Bronchial epithelial cell (primary cell): ENCODE measurements at regions not wholly inside any gene's neighbourhood (a gene's known extent, or its start where the extent isn't known, plus 50 kb on each side); places are given as distances from the start of the nearest gene placed in this dataset.

Source experiments
- DNase-seq: peaks from one replicate; pipeline ENCODE4 v3.0.0-alpha.2; 2010; ENCODE audit warnings: low read depth
- FAIRE-seq: peaks from 2 replicates; lab custom pipeline; 2011; peaks lifted over from hg19 to GRCh38; lab: Jason Lieb, UNC
- H3K27me3 ChIP-seq: 2 replicates; pipeline ENCODE4 v1.5.1; 2011; ENCODE audit warnings: low read length; ENCODE audit not compliant: control insufficient read depth, insufficient read depth
- H3K36me3 ChIP-seq: 2 replicates; pipeline ENCODE4 v1.5.1; 2011; ENCODE audit warnings: low read length; ENCODE audit not compliant: control insufficient read depth, insufficient read depth
- H3K4me3 ChIP-seq: 2 replicates; pipeline ENCODE4 v1.5.1; 2011; ENCODE audit warnings: mild to moderate bottlenecking, low read depth, low read length, control low read depth
- CTCF ChIP-seq: IDR thresholded peaks from 2 replicates; pipeline ENCODE4 v1.5.1; 2011; ENCODE audit warnings: mild to moderate bottlenecking, moderate library complexity, low read length, control low read depth, inconsistent platforms; ENCODE audit not compliant: insufficient read depth, severe bottlenecking

- no peak for TF ChIP-seq CTCF
- DNase-seq = no peak
- H3K36me3 ChIP-seq = no peaks in the 10 kb centered on the region
- FAIRE-seq = no peak
- no peaks in the 10 kb centered on the region for H3K27me3 ChIP-seq
- no peak overlapping the region for H3K4me3 ChIP-seq
These were observed 83.8 kb downstream of the CAVIN4 start for GRCh38 chr9:100661668-100662067.

GRCh38 chr9:100662122-100662521 is 84.2 kb downstream of the CAVIN4 start:
- no peaks in the 10 kb centered on the region for H3K27me3 ChIP-seq
- DNase-seq (no peak), FAIRE-seq (no peak)
- no peak overlapping the region for H3K4me3 ChIP-seq
- TF ChIP-seq CTCF = no peak
- H3K36me3 ChIP-seq = no peaks in the 10 kb centered on the region

GRCh38 chr9:100667448-100667847 is 89.6 kb downstream of the CAVIN4 start:
- peak; percentile 62 for FAIRE-seq
- no peak for DNase-seq
- TF ChIP-seq CTCF = no peak

GRCh38 chr9:100668024-100668423 is 90.1 kb downstream of the CAVIN4 start:
- DNase-seq (no peak), FAIRE-seq (no peak)
- TF ChIP-seq CTCF = no peak
- Histone ChIP-seq H3K36me3 (no peaks in the 10 kb centered on the region), H3K27me3 (no peaks in the 10 kb centered on the region), H3K4me3 (no peak overlapping the region)

More at GRCh38 chr9:100667448-100667847, 89.6 kb downstream of the CAVIN4 start:
- Histone ChIP-seq H3K4me3 (no peak overlapping the region), H3K36me3 (no peaks in the 10 kb centered on the region), H3K27me3 (no peaks in the 10 kb centered on the region)

GRCh38 chr9:100669968-100670367 is 92.1 kb downstream of the CAVIN4 start:
- no peak for TF ChIP-seq CTCF
- Histone ChIP-seq H3K36me3 (no peaks in the 10 kb centered on the region), H3K4me3 (no peak overlapping the region), H3K27me3 (no peaks in the 10 kb centered on the region)
- FAIRE-seq = no peak
- no peak for DNase-seq

- FAIRE-seq = peak; percentile 62
These were observed 92.8 kb downstream of the CAVIN4 start for GRCh38 chr9:100670719-100671118.

More at GRCh38 chr9:100670719-100671118, 92.8 kb downstream of the CAVIN4 start:
- Histone ChIP-seq H3K36me3 (no peaks in the 10 kb centered on the region), H3K27me3 (no peaks in the 10 kb centered on the region), H3K4me3 (no peak overlapping the region)
- DNase-seq = no peak
- no peak for TF ChIP-seq CTCF
